Right cardiac atrium (tissue), 5 donors: ENCODE measurements at regions not wholly inside any gene's neighbourhood (a gene's known extent, or its start where the extent isn't known, plus 50 kb on each side); places are given as distances from the start of the nearest gene placed in this dataset.

ENCODE experiments used
- ATAC-seq, 2 donors: fragments of 200-7000 bp; cut with Tn5 transposase; one replicate each; pipeline versions ENCODE4 v1.8.0 to v1.9.1; 2020; ENCODE audit warnings: moderate library complexity in 2 of 2, mild to moderate bottlenecking in 1 of 2
- DNase-seq, 3 donors: peaks; one replicate each; pipeline ENCODE4 v3.0.0-alpha.2; 2020
- H3K27ac ChIP-seq: one replicate; pipeline ENCODE4 v1.5.1; 2013; ENCODE audit warnings: mild to moderate bottlenecking, low read length, control low read depth, moderate library complexity
- H3K27me3 ChIP-seq: one replicate; pipeline ENCODE4 v1.6.1; 2013; ENCODE audit not compliant: control insufficient read depth, insufficient read depth
- H3K4me1 ChIP-seq: one replicate; pipeline ENCODE4 v1.6.1; 2013; ENCODE audit warnings: low read length; ENCODE audit not compliant: control insufficient read depth, insufficient read depth
- H3K4me3 ChIP-seq: one replicate; pipeline ENCODE4 v1.5.1; 2013; ENCODE audit warnings: low read length, control low read depth
- H3K9me3 ChIP-seq: one replicate; pipeline ENCODE4 v1.6.1; 2013; ENCODE audit warnings: low read length; ENCODE audit not compliant: control insufficient read depth
- WGBS: extraction: QIAGEN DNeasy Blood & Tissue Kit; methylation state at CpG from one replicate; pipeline ENCODE4 v1.1.7; 2013; 5-methylcytosine and 5-hydroxymethylcytosine counted together
- intact Hi-C, 4 donors: fragments of 100-400 bp; cut with DNase I; formaldehyde crosslinking; loops; one replicate each; pipeline versions ENCODE4 v1.11.0 to v1.14.0; 2022 to 2023
- microRNA-seq, 2 donors: library from miRNA; unstranded; fragments of <30 nt; microRNA quantifications; one replicate each; pipeline ENCODE4 v1.2.0, GENCODE V29; 2020 to 2021
- donor health status: healthy with polysubstance abuse.
- donor health status: DM: no; HTN: yes; CAD: no.
- donor health status: DM: no; HTN: no; CAD: no.
- donor health status: DM: no; HTN: yes; CAD: no; lungs with severe emphysema.
- donor health status: DM: yes; HTN: yes; CAD: no.

DNA sequence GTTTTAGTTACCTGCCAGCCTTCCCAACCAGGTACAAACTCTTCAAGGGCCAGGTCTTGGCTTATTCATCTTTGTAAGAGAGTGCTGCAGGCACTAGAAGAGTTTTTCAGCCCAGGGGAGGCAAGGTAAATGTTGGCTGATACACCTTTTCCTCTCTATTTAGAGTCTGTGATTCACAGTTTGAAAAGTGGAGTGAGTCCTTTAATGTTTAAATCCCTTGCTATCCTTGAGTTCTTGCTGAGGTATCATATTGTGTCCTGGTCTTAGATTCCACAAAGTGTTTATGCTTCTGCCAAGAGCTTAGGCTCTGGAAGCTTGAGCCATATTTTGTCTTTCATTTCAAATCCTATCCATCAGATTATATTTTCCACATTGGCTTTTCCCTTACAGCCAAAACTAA, 52.8 kb upstream of the CITED2 start:
- Histone ChIP-seq H3K4me1 (no peaks in the 10 kb centered on the region), H3K27ac (no peak overlapping the region), H3K9me3 (no peaks in the 10 kb centered on the region), H3K27me3 (no peaks in the 10 kb centered on the region), H3K4me3 (no peak overlapping the region)
- DNase-seq (no peak), ATAC-seq (no peak)
- intact Hi-C loops: no loop called here

DNA sequence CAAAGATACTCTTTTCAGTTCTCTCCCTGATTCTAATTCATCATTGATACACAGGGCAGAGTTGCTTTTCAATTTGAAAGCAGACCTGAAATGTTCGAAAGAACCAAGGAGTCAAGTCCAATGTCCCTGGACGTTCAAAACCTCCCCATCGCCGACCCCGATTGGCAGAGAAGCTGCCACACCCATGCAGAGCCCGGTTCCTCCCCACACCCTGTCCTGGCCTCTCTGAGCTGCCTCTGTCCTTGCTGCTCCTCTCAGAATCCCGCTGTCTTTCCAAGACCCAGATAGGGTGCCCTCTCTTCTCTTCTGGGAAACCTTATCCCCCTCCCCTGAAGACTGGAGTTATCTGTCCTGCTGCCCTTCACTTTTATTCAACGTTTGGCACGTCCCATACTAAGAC, 52.3 kb upstream of the CITED2 start:
- Histone ChIP-seq H3K4me3 (no peak overlapping the region), H3K4me1 (no peaks in the 10 kb centered on the region), H3K27ac (no peak overlapping the region), H3K27me3 (no peaks in the 10 kb centered on the region), H3K9me3 (no peaks in the 10 kb centered on the region)
- 89% methylated on average over 9 of the region's 9 CpGs for WGBS
- intact Hi-C loops: no loop called here
- no peak for ATAC-seq
- DNase-seq: no peak

DNA sequence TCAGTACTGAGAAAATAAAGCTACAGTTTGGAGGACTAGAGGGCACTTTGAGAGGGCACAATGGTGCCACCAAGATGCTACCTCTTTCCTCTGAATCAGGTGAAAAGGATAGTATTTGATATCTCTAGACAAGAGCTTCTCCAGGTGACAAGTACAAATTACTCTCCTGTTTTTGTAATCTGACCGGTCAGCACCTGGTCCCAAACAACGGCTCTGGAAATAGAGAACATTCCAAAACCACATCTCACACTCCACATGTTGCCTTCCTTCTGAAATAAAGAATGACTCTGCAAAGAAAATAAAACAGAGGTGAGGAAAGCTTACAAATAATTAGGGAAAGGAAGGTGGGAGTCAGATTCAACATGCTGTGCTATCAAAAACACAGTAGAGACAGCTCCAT, 51.3 kb upstream of the CITED2 start:
- intact Hi-C loops: no loop called here
- 76% methylated on average over 2 of the region's 2 CpGs for WGBS
- H3K9me3 ChIP-seq: no peaks in the 10 kb centered on the region
- no peaks in the 10 kb centered on the region for H3K4me1 ChIP-seq
- H3K4me3 ChIP-seq: no peak overlapping the region
- DNase-seq: no peak
- H3K27ac ChIP-seq: no peak overlapping the region
- no peaks in the 10 kb centered on the region for H3K27me3 ChIP-seq
- no peak for ATAC-seq

DNA sequence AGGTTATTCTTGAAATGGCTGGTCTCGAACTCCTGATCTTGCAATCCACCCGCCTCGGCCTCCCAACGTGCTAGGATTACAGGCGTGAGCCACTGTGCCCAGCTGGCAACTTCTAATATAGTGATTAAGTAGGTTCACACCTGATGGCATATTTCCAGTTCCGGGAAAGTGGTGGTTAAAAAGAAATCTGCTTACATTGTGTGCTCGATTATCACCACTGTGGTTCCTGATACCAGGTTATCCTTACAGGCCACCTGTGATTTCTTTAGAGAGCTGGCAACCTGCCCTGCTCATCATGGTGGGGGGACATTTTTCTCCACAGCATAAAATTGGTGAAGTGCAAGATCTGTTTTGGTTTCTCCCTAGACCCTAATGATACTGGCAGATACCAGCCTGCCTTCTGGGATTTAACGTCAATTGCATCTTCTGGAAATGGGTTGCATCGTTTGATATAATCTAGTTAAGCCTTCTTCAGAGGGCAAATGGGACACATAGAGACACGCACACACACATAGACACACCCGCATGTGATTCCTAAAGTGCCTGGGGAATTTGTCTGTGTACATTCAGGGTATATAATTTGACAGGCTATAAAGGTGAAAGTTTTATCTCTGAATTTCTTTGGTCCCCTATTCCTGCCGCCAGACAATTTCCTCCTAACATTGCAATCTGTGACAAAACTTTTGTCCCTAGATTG, 49.7 kb upstream of the CITED2 start:
- intact Hi-C loops: no loop called here
- H3K27me3 ChIP-seq: no peaks in the 10 kb centered on the region
- no peak overlapping the region for H3K4me3 ChIP-seq
- no peak overlapping the region for H3K27ac ChIP-seq
- DNase-seq (no peak), ATAC-seq (no peak)
- whole genome bisulfite sequencing: 89% methylated on average over 12 of the region's 12 CpGs
- H3K4me1 ChIP-seq: no peaks in the 10 kb centered on the region
- no peaks in the 10 kb centered on the region for H3K9me3 ChIP-seq

Small RNA genes in the stretch of these regions (microRNA-seq; reads per million reads assigned to microRNA genes)
- gene MIR3668 (0 reads per million in 2 donors), gene MIR4465 (0 reads per million in 2 donors)
